HepG2 (cell line): ENCODE measurements at regions not wholly inside any gene's neighbourhood (a gene's known extent, or its start where the extent isn't known, plus 50 kb on each side); places are given as distances from the start of the nearest gene placed in this dataset.

ENCODE experiments used
- ATAC-seq: fragments of 200-7000 bp; cut with Tn5 transposase; 3 replicates; pipeline ENCODE4 v1.9.1; 2020; ENCODE audit warnings: mild to moderate bottlenecking, moderate library complexity
- BruUV-seq: library from RNA; stranded (reverse); fragments of 400-500 nt; replicated peaks from 2 replicates; lab custom pipeline; 2021; lab: Mats Ljungman, UMichigan
- CTCF ChIA-PET: fragments of 300-600 bp; formaldehyde crosslinking; extraction: SDS; loops from one replicate; lab custom pipeline; 2021; ENCODE audit warnings: low total read pairs, inconsistent platforms, low intra/inter-chr PET ratio; lab: Yijun Ruan, JAX
- POLR2A ChIA-PET: fragments of 350-600 bp; sonication (Branson Sonifier 250); formaldehyde crosslinking; loops from one replicate; lab custom pipeline; 2020; ENCODE audit warnings: antibody characterized with exemption, inconsistent platforms; lab: Yijun Ruan, JAX
- DNase-seq: peaks from one replicate; pipeline ENCODE4 v3.0.0-alpha.2; 2015; ENCODE audit warnings: low spot score
- FAIRE-seq: peaks from 3 replicates; lab custom pipeline; 2011; peaks lifted over from hg19 to GRCh38; lab: Jason Lieb, UNC
- H2AFZ ChIP-seq: one replicate; pipeline ENCODE4 v1.6.1; 2011; ENCODE audit warnings: low read length, inconsistent platforms
- H3K27ac ChIP-seq: fragments of 300-600 bp; 3 replicates; pipeline ENCODE4 v1.8.0; 2011; ENCODE audit warnings: mixed run types, mild to moderate bottlenecking, mixed read lengths, low read length, inconsistent platforms; ENCODE audit not compliant: insufficient read depth; ENCODE audit errors: extremely low read length
- H3K27me3 ChIP-seq, 2 experiments: fragments of 200-600 bp in 1 of 2; 2 replicates in 1 of 2; 3 replicates in 1 of 2; pipeline versions ENCODE4 v1.6.0 to v1.8.0; 2011; ENCODE audit warnings: low read length in 2 of 2, mild to moderate bottlenecking in 2 of 2, moderate library complexity in 2 of 2, inconsistent platforms in 1 of 2; ENCODE audit not compliant: insufficient read depth in 2 of 2, control insufficient read depth in 1 of 2
- H3K36me3 ChIP-seq, 2 experiments: fragments of 200-600 bp in 1 of 2; replicated peaks in 1 of 2; 2 replicates in 1 of 2; 3 replicates in 1 of 2; pipeline versions ENCODE4 v1.5.1 to v1.8.0; 2011; ENCODE audit warnings: low read length in 2 of 2, inconsistent platforms in 1 of 2; ENCODE audit not compliant: insufficient read depth in 2 of 2, control insufficient read depth in 1 of 2
- H3K4me1 ChIP-seq: 2 replicates; pipeline ENCODE4 v1.5.1; 2012; ENCODE audit warnings: low read length, inconsistent platforms; ENCODE audit not compliant: insufficient read depth
- H3K4me2 ChIP-seq: 2 replicates; pipeline ENCODE4 v1.6.0; 2011; ENCODE audit warnings: low read depth, low read length, inconsistent platforms
- H3K4me3 ChIP-seq, 3 experiments: fragments of 200-600 bp in 1 of 3; sonication (generic), shearing (Covaris generic) in 1 of 3; replicated peaks in 1 of 3; 2 replicates each; pipeline ENCODE4 v1.5.1; 2011 to 2016; ENCODE audit warnings: low read length in 3 of 3, inconsistent platforms in 2 of 3, low read depth in 2 of 3, mild to moderate bottlenecking in 2 of 3, control low read depth in 1 of 3, mixed read lengths in 1 of 3; ENCODE audit not compliant: insufficient read depth in 1 of 3
- H3K79me2 ChIP-seq: one replicate; pipeline ENCODE4 v1.6.1; 2011; ENCODE audit warnings: low read length, inconsistent platforms; ENCODE audit not compliant: insufficient read depth
- H3K9ac ChIP-seq: 2 replicates; pipeline ENCODE4 v1.6.0; 2011; ENCODE audit warnings: mild to moderate bottlenecking, low read depth, low read length, inconsistent platforms; ENCODE audit not compliant: insufficient read depth
- H3K9me3 ChIP-seq: 2 replicates; pipeline ENCODE4 v1.5.1; 2012; ENCODE audit warnings: mild to moderate bottlenecking, low read length
- H4K20me1 ChIP-seq: 2 replicates; pipeline ENCODE4 v1.6.0; 2011; ENCODE audit warnings: inconsistent platforms, mild to moderate bottlenecking, low read length, moderate library complexity; ENCODE audit not compliant: insufficient read depth
- ETV5 ChIP-seq: IDR thresholded peaks from 2 replicates; pipeline ENCODE4 v1.6.1; 2018; ENCODE audit warnings: missing biosample characterization, missing genetic modification reagents, inconsistent platforms, borderline replicate concordance
- IKZF4 ChIP-seq: sonication (generic); formaldehyde crosslinking; IDR thresholded peaks from 2 replicates; pipeline ENCODE4 v1.5.1; 2020; ENCODE audit warnings: borderline replicate concordance, mild to moderate bottlenecking, low read depth, missing genetic modification reagents; ENCODE audit errors: not compliant biosample characterization
- MNT ChIP-seq: fragments of 450-650 bp; IDR thresholded peaks from 2 replicates; pipeline ENCODE4 v1.6.1; 2016
- THAP7 ChIP-seq: sonication (generic); formaldehyde crosslinking; IDR thresholded peaks from 2 replicates; pipeline ENCODE4 v1.8.1; 2023; ENCODE audit warnings: mild to moderate bottlenecking, missing genetic modification reagents
- ZKSCAN5 ChIP-seq: sonication (generic); formaldehyde crosslinking; IDR thresholded peaks from 2 replicates; pipeline ENCODE4 v1.5.1; 2020; ENCODE audit warnings: mild to moderate bottlenecking, missing genetic modification reagents
- ZNF780A ChIP-seq: sonication (generic); formaldehyde crosslinking; IDR thresholded peaks from 2 replicates; pipeline ENCODE4 v1.8.0; 2022; ENCODE audit warnings: mild to moderate bottlenecking, missing genetic modification reagents, moderate library complexity
- WGBS: methylation state at CpG from one replicate; pipeline ENCODE4 v1.1.6; 2017; ENCODE audit warnings: low lambda C conversion rate; 5-methylcytosine and 5-hydroxymethylcytosine counted together
- in situ Hi-C: cut with HindIII; loops from 2 replicates; pipeline ENCODE4 v1.10.0; 2017; ENCODE audit warnings: low pct_unique_long_range_greater_than_20kb; ENCODE audit not compliant: extremely low pct_ligation_motif_present
- intact Hi-C: fragments of 100-400 bp; cut with micrococcal nuclease; formaldehyde crosslinking; loops from one replicate; pipeline ENCODE4 v1.10.0; 2022; ENCODE audit not compliant: unreplicated experiment
- TF ChIP-seq, protein P1 (sequence below): sonication (generic); formaldehyde crosslinking; IDR thresholded peaks from 2 replicates; pipeline ENCODE4 v1.8.0; 2022; ENCODE audit warnings: low read depth, missing genetic modification reagents

DNA sequence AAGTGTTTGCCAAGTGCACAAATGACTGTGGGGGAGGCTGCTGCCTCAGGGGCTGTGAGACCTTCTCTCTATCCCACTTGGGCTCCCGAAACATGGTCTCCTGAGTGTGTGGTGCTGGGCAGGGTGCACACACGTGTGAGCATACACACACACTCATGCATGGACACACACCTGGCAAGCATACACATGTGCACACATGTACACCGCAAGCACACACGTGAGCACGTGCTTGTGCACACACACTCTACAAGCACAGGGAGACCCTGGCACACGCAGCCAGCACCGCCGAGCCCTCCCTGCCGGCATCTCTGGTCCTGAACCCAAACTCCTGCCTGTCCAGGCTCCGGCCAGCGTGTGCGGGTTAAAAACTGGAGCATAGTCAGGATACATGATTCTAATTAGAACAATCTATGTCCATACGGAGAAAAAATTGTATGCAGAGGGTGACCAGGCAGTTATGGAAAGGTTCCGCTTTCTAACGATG, 79.4 kb upstream of the TTC34 start:
- H3K27ac ChIP-seq = no peak overlapping the region
- H3K4me3 ChIP-seq = no peak overlapping the region
- CTCF ChIA-PET = no interaction called here
- in situ Hi-C loops (no loop called here), intact Hi-C loops (no loop called here)
- TF ChIP-seq IKZF4 (CRISPR knock-in tag) (no peak), ETV5 (CRISPR knock-in tag) (no peak), ZNF780A (CRISPR knock-in tag) (no peak), MNT (peak; percentile 93), THAP7 (CRISPR knock-in tag) (no peak), ZKSCAN5 (no peak)
- TF ChIP-seq, protein P1, sequence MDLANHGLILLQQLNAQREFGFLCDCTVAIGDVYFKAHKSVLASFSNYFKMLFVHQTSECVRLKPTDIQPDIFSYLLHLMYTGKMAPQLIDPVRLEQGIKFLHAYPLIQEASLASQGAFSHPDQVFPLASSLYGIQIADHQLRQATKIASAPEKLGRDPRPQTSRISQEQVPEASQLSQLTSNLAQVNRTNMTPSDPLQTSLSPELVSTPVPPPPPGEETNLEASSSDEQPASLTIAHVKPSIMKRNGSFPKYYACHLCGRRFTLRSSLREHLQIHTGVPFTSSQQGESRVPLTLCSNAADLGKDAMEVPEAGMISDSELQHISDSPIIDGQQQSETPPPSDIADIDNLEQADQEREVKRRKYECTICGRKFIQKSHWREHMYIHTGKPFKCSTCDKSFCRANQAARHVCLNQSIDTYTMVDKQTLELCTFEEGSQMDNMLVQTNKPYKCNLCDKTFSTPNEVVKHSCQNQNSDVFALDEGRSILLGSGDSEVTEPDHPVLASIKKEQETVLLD = no peak
- H3K27me3 ChIP-seq = peaks cover 36 to 87% of the 10 kb centered on the region in 2 experiments
- H3K9ac ChIP-seq = no peak overlapping the region
- WGBS = 36% methylated on average over 8 of the region's 15 CpGs
- DNase-seq (no peak), ATAC-seq (no peak), FAIRE-seq (no peak)
- H4K20me1 ChIP-seq = no peaks in the 10 kb centered on the region
- H3K4me2 ChIP-seq = no peak overlapping the region
- no peak overlapping the region for H2AFZ ChIP-seq
- no peaks in the 10 kb centered on the region for H3K9me3 ChIP-seq
- POLR2A ChIA-PET = no interaction called here
- no peaks in the 10 kb centered on the region for H3K4me1 ChIP-seq
- H3K36me3 ChIP-seq = no peaks in the 10 kb centered on the region
- H3K79me2 ChIP-seq = no peaks in the 10 kb centered on the region
- no TSS peak for BruUV-seq
